ENCODE measurements at regions not wholly inside any gene's neighbourhood (a gene's known extent, or its start where the extent isn't known, plus 50 kb on each side); places are given as distances from the start of the nearest gene placed in this dataset.

GRCh38 chr16:64892835-64893785, 228.8 kb downstream of the CDH11 start:
- TF ChIP-seq CTCF (conservative IDR thresholded peaks at IDR 0.05; ENCODE audit: low read depth, low read length): no peak
- no peak overlapping the region for H3K4me3 ChIP-seq (ENCODE audit: low read depth, low read length)
- DNase-seq (ENCODE audit: low read depth): no peak

GRCh38 chr16:64889446-64889845, 232.4 kb downstream of the CDH11 start:
- no peak overlapping the region for H3K4me3 ChIP-seq (ENCODE audit: low read depth, low read length)
- no peak for DNase-seq (ENCODE audit: low read depth)
- no peak for TF ChIP-seq CTCF (conservative IDR thresholded peaks at IDR 0.05; ENCODE audit: low read depth, low read length)

- H3K4me3 ChIP-seq (ENCODE audit: low read depth, low read length): no peak overlapping the region
- no peak for DNase-seq (ENCODE audit: low read depth)
- TF ChIP-seq CTCF (conservative IDR thresholded peaks at IDR 0.05; ENCODE audit: low read depth, low read length): no peak
Measured at GRCh38 chr16:64887651-64888050, 234.2 kb downstream of the CDH11 start.

GRCh38 chr16:64882078-64882784, 239.6 kb downstream of the CDH11 start:
- H3K4me3 ChIP-seq (ENCODE audit: low read depth, low read length): no peak overlapping the region
- no peak for TF ChIP-seq CTCF (conservative IDR thresholded peaks at IDR 0.05; ENCODE audit: low read depth, low read length)
- no peak for DNase-seq (ENCODE audit: low read depth)

- no peak for TF ChIP-seq CTCF (conservative IDR thresholded peaks at IDR 0.05; ENCODE audit: low read depth, low read length)
- no peak overlapping the region for H3K4me3 ChIP-seq (ENCODE audit: low read depth, low read length)
- no peak for DNase-seq (ENCODE audit: low read depth)
Measured at GRCh38 chr16:64880994-64881393, 240.9 kb downstream of the CDH11 start.

- TF ChIP-seq CTCF (conservative IDR thresholded peaks at IDR 0.05; ENCODE audit: low read depth, low read length): no peak
- no peak for DNase-seq (ENCODE audit: low read depth)
- no peak overlapping the region for H3K4me3 ChIP-seq (ENCODE audit: low read depth, low read length)
Measured at GRCh38 chr16:64880006-64880405, 241.9 kb downstream of the CDH11 start.
